OCI-LY7 (cell line): ENCODE measurements at regions not wholly inside any gene's neighbourhood (a gene's known extent, or its start where the extent isn't known, plus 50 kb on each side); places are given as distances from the start of the nearest gene placed in this dataset.
"Not testable (repeated sequence)": the region's sequence is repeated elsewhere in the genome, so short reads cannot be mapped to it uniquely, and the experiment has no call there.

Experiments
- BruUV-seq: library from RNA; stranded (reverse); fragments of 400-500 nt; replicated peaks from 2 replicates; lab custom pipeline; 2021; lab: Mats Ljungman, UMichigan
- CTCF ChIA-PET: fragments of 300-600 bp; sonication (Branson Sonifier 250); formaldehyde crosslinking; loops from one replicate; lab custom pipeline; 2022; ENCODE audit warnings: antibody characterized with exemption; ENCODE audit not compliant: unreplicated experiment; lab: Charles Lee
- POLR2A ChIA-PET: fragments of 300-600 bp; sonication (Branson Sonifier 250); formaldehyde crosslinking; loops from one replicate; lab custom pipeline; 2022; ENCODE audit warnings: antibody characterized with exemption; lab: Charles Lee
- DNase-seq: peaks from one replicate; pipeline ENCODE4 v3.0.0-alpha.2; 2015; ENCODE audit warnings: low spot score
- H2AFZ ChIP-seq: fragments of 200-600 bp; sonication (generic), shearing (Covaris generic); 2 replicates; pipeline ENCODE4 v1.6.1; 2014; ENCODE audit warnings: mild to moderate bottlenecking, antibody characterized with exemption, low read length, moderate library complexity
- H3K27ac ChIP-seq: fragments of 200-600 bp; sonication (generic); 2 replicates; pipeline ENCODE4 v1.5.1; 2014; ENCODE audit warnings: mixed run types, low read depth, mild to moderate bottlenecking, moderate library complexity, low read length, inconsistent platforms; ENCODE audit not compliant: poor library complexity, severe bottlenecking
- H3K36me3 ChIP-seq: fragments of 200-600 bp; sonication (generic); 2 replicates; pipeline ENCODE4 v1.6.1; 2014; ENCODE audit warnings: mild to moderate bottlenecking, antibody characterized with exemption, low read length, moderate library complexity, mixed read lengths; ENCODE audit not compliant: insufficient read depth
- H3K4me1 ChIP-seq: fragments of 200-600 bp; sonication (generic); 2 replicates; pipeline ENCODE4 v1.5.1; 2014; ENCODE audit warnings: mild to moderate bottlenecking, low read length; ENCODE audit not compliant: insufficient read depth, poor library complexity, severe bottlenecking
- H3K4me2 ChIP-seq: fragments of 200-600 bp; sonication (generic); 2 replicates; pipeline ENCODE4 v1.6.1; 2014; ENCODE audit warnings: mild to moderate bottlenecking, low read length
- H3K4me3 ChIP-seq: fragments of 200-600 bp; sonication (generic); 2 replicates; pipeline ENCODE4 v1.5.1; 2014; ENCODE audit warnings: mild to moderate bottlenecking, low read depth, low read length; ENCODE audit not compliant: poor library complexity, severe bottlenecking
- H3K79me2 ChIP-seq: fragments of 200-600 bp; sonication (generic); 2 replicates; pipeline ENCODE4 v1.6.1; 2016; ENCODE audit warnings: low read depth, mild to moderate bottlenecking, low read length, moderate library complexity, mixed read lengths; ENCODE audit not compliant: insufficient read depth
- H3K9me2 ChIP-seq: fragments of 200-600 bp; sonication (generic); 2 replicates; pipeline ENCODE4 v1.6.1; 2016; ENCODE audit warnings: mild to moderate bottlenecking, low read length, mixed read lengths; ENCODE audit not compliant: insufficient read depth
- H3K9me3 ChIP-seq: fragments of 200-600 bp; sonication (generic); 2 replicates; pipeline ENCODE4 v1.6.1; 2014; ENCODE audit warnings: mild to moderate bottlenecking, mixed run types, low read length, mixed read lengths
- H4K20me1 ChIP-seq: fragments of 200-600 bp; sonication (generic); 2 replicates; pipeline ENCODE4 v1.6.1; 2014; ENCODE audit warnings: mild to moderate bottlenecking, antibody characterized with exemption, low read length, moderate library complexity, mixed read lengths; ENCODE audit not compliant: insufficient read depth
- CTCF ChIP-seq: fragments of 200-600 bp; sonication (generic); conservative IDR thresholded peaks from 2 replicates; pipeline ENCODE4 v1.5.1; 2014; ENCODE audit warnings: mild to moderate bottlenecking, antibody characterized with exemption, low read length, moderate library complexity, mixed read lengths
- EZH2phosphoT487 ChIP-seq: fragments of 200-600 bp; sonication (generic); IDR thresholded peaks from 2 replicates; pipeline ENCODE4 v1.6.1; 2018; ENCODE audit warnings: low read depth, borderline replicate concordance, mild to moderate bottlenecking, mixed run types, antibody characterized with exemption, low read length, moderate library complexity, mixed read lengths
- intact Hi-C: fragments of 100-400 bp; cut with micrococcal nuclease; formaldehyde crosslinking; loops from one replicate; pipeline ENCODE4 v1.10.0; 2022; ENCODE audit not compliant: unreplicated experiment

- no peaks in the 10 kb centered on the region for H3K9me2 ChIP-seq
- no peak overlapping the region for H3K4me3 ChIP-seq
- no peaks in the 10 kb centered on the region for H3K4me1 ChIP-seq
- no peak for DNase-seq
- intact Hi-C loops, result no loop called here
- TF ChIP-seq CTCF (no peak), EZH2phosphoT487 (no peak)
- no peak overlapping the region for H3K4me2 ChIP-seq
- no peak overlapping the region for H3K27ac ChIP-seq
- H3K36me3 ChIP-seq, result no peaks in the 10 kb centered on the region
- ChIA-PET POLR2A (interaction anchor here (1.0 kb wide), 1 partner anchor 9 kb away, joined by 3 read pairs; no protein-coding TSS in a partner anchor), CTCF (no interaction called here)
- no peaks in the 10 kb centered on the region for H3K79me2 ChIP-seq
- H3K9me3 ChIP-seq, result no peaks in the 10 kb centered on the region
- H2AFZ ChIP-seq, result no peak overlapping the region
- BruUV-seq, result no TSS peak
- H4K20me1 ChIP-seq, result no peaks in the 10 kb centered on the region
These were observed 310.1 kb upstream of the RASGEF1B start for GRCh38 chr4:81781799-81782198.

- H3K79me2 ChIP-seq, H3K4me2 ChIP-seq, H2AFZ ChIP-seq, H3K27ac ChIP-seq, DNase-seq, BruUV-seq, CTCF ChIA-PET, H4K20me1 ChIP-seq, H3K9me2 ChIP-seq, H3K9me3 ChIP-seq, H3K4me3 ChIP-seq, intact Hi-C loops, H3K36me3 ChIP-seq, H3K4me1 ChIP-seq: not testable (repeated sequence)
- POLR2A ChIA-PET, result interaction anchor here (1.5 kb wide), 1 partner anchor 13 kb away, joined by 4 read pairs; no protein-coding TSS in a partner anchor
These were observed 306.0 kb upstream of the RASGEF1B start for GRCh38 chr4:81777718-81778117.

GRCh38 chr4:81776794-81777193, 305.1 kb upstream of the RASGEF1B start:
- CTCF ChIA-PET, result no interaction called here

More at GRCh38 chr4:81776794-81777193, 305.1 kb upstream of the RASGEF1B start:
- intact Hi-C loops, result no loop called here
- Histone ChIP-seq H4K20me1 (no peaks in the 10 kb centered on the region), H3K9me3 (no peaks in the 10 kb centered on the region), H3K4me2 (no peak overlapping the region), H3K36me3 (no peaks in the 10 kb centered on the region), H3K9me2 (no peaks in the 10 kb centered on the region), H3K79me2 (no peaks in the 10 kb centered on the region), H3K27ac (no peak overlapping the region), H2AFZ (no peak overlapping the region), H3K4me1 (no peaks in the 10 kb centered on the region), H3K4me3 (no peak overlapping the region)
- no peak for DNase-seq
- BruUV-seq, result no TSS peak
- POLR2A ChIA-PET, result interaction anchor here (0.8 to 0.9 kb wide), 2 partner anchors 8 to 26 kb away, joined by 3 read pairs; no protein-coding TSS in a partner anchor
- TF ChIP-seq EZH2phosphoT487 (no peak), CTCF (no peak)
